ENCODE measurements at regions not wholly inside any gene's neighbourhood (a gene's known extent, or its start where the extent isn't known, plus 50 kb on each side); places are given as distances from the start of the nearest gene placed in this dataset.

GRCh38 chr6:169998457-169998856 lies 247.0 kb downstream of the ERMARD start:
- TF ChIP-seq POLR2AphosphoS5 (IDR thresholded peaks at IDR 0.05; ENCODE audit: insufficient read depth, low read depth, low read length) (no peak), CTCF (IDR thresholded peaks at IDR 0.05; ENCODE audit: extremely low read depth in 1 of 2, insufficient read depth in 1 of 2, low read depth in 1 of 2, low read length in 2 of 2) (no peak), POLR2A (IDR thresholded peaks at IDR 0.05; ENCODE audit: low read depth, low read length) (no peak), FOS (IDR thresholded peaks at IDR 0.05; ENCODE audit: borderline replicate concordance, insufficient read depth, low read length) (no peak), EZH2 (IDR thresholded peaks at IDR 0.05; ENCODE audit: borderline replicate concordance, low read depth, low read length, severe bottlenecking) (no peak), GATA2 (IDR thresholded peaks at IDR 0.05; ENCODE audit: insufficient read depth, insufficient read length, low read depth, low read length) (no peak), JUN (IDR thresholded peaks at IDR 0.05; ENCODE audit: borderline replicate concordance, insufficient read depth, insufficient read length, low read depth) (no peak), MYC (IDR thresholded peaks at IDR 0.05; ENCODE audit: low read depth, low read length) (no peak), MAX (IDR thresholded peaks at IDR 0.05; ENCODE audit: insufficient read depth, insufficient read length) (no peak)
